Endometrium (tissue), 2 donors: ENCODE measurements at regions not wholly inside any gene's neighbourhood (a gene's known extent, or its start where the extent isn't known, plus 50 kb on each side); places are given as distances from the start of the nearest gene placed in this dataset.

Experiments
- FAIRE-seq: peaks from 2 replicates; lab custom pipeline; 2012; peaks lifted over from hg19 to GRCh38; lab: Jason Lieb, UNC
- donor health status: control.
- donor health status: control.

DNA sequence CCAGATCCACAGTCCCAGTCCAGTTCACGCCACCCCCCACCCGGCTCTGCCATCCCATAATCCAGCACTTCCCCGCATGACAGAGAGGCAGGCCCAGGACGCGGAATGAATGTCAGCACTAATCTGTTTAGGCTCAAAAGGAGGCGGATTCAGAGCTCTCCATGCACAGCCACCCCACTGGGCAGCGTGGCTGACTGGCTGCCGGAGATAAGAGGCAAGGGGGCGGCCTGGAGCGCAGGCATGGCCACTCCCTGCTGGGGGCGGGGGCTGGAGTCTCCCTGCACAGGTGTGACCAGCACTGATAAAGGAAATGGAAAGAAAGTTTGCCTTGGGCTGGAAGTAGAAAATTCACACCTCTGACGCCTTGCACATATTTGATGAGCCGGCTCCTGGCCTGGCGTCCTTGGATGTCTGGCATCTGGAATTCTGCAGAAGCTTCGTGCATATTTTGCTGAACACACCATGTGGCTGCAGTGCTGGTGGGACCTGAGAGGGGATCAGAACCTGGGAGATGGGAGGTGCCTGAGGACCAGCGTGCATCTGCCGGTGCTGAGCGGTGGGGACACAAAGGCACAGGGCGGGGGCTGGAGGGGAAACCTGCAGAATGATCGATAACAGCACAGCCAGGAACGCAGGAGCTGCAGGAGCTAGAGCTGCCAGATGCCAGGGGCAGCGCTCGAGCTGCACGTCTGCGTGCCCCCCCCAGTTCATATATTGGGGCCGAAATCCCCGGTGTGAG, 344.4 kb downstream of the CTTN start:
- FAIRE-seq: no peak

- no peak for FAIRE-seq
Measured at GRCh38 chr11:70743329-70743728, 345.0 kb downstream of the CTTN start.

GRCh38 chr11:70743941-70744351, 345.6 kb downstream of the CTTN start:
- no peak for FAIRE-seq

DNA sequence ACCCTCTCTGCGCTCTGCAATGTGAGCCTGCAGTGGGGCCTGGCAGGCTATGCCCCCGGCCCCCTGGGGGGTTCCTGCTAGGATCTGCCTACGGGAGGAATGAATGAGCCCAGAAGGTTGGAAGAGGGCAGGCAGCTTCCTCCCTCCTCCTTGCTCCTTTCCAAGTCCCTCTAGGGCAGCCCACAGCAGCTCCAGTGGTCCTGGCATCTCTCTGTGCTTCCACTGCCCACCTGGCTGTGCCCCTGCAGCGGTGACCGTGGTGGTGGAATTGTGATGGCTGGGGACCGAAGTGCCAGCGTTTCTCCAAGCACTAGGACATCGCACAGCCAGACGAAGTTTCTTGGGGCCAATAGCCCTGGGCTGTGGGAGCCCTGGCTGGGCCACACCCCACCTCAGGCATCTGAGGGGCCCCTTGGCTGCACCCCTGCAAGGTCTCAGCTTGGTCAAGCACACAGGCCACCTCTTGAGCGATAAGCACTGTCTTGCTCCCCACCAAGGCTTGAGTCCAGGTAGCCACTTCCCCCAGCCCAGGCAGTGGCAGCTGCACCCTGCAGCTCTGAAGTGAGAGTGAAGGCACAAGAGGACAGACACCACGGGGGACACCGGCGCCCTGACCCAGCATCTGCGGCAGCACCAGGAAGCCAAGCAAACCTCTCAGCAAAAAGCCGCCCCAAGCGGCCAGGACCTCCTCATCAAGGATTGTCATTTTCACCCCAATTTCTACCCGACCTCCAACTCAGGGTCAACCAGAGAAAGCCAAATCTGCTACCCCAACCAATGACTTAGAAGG, 346.3 kb downstream of the CTTN start:
- FAIRE-seq: no peak

GRCh38 chr11:70745451-70745850, 347.1 kb downstream of the CTTN start:
- no peak for FAIRE-seq

GRCh38 chr11:70745941-70746340, 347.6 kb downstream of the CTTN start:
- FAIRE-seq: no peak

DNA sequence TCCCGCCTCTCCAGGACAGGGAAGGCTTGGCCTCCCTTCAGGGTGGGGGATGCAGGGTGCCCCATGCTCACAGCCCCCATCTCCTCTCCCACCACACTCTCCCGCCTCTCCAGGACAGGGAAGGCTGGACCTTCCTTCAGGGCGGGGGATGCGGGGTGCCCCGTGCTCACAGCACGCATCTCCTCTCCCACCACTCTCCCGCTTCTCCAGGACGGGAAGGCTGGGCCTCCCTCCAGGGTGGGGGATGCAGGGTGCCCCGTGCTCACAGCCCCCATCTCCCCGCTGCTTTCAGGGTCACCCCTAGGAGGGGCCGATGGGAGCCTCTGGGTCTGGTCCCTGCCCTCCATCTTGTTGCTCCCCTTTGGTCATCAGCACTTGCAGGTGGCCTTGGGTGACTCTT, 348.0 kb downstream of the CTTN start:
- FAIRE-seq: no peak

DNA sequence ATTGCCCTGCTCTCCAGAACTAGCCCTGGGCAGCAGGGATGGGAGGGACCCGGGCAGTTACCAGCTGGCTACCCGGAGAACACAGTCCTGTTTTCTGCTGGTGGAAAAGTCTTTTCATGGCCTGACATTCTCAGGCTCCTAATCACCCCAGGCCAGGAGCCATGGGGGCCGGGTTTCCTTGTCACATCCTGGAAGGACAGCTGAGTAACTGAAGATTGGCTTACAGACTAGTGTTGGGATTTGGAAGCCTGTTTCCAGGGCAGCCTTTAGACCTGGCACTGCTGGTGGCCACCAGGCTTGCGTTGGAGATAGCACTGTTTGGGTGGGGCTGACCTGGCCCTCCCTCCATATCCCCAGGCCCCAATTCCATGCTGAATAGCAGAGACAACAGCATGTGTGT, 349.0 kb downstream of the CTTN start:
- FAIRE-seq: no peak

DNA sequence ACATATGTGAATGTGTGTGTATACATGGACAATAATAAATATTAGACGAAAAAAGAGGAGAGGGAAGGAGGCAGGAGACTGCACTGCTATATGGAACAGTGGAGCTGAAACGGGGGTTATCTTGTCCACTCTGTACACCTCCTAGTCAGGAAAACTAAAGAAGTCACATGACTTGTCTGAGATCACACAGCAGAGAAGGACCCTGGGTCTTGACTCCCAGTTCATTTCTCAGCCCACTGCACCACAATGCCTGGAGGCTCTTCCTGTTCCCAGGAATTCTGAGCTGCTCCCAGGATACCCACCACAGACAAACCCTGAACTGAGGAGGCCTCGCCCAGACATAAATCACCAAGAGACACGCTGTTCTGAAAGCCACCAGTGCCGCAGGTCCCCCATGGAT, 349.6 kb downstream of the CTTN start:
- FAIRE-seq: no peak

- FAIRE-seq: no peak
Measured at GRCh38 chr11:70751142-70751734, 352.9 kb downstream of the CTTN start.

DNA sequence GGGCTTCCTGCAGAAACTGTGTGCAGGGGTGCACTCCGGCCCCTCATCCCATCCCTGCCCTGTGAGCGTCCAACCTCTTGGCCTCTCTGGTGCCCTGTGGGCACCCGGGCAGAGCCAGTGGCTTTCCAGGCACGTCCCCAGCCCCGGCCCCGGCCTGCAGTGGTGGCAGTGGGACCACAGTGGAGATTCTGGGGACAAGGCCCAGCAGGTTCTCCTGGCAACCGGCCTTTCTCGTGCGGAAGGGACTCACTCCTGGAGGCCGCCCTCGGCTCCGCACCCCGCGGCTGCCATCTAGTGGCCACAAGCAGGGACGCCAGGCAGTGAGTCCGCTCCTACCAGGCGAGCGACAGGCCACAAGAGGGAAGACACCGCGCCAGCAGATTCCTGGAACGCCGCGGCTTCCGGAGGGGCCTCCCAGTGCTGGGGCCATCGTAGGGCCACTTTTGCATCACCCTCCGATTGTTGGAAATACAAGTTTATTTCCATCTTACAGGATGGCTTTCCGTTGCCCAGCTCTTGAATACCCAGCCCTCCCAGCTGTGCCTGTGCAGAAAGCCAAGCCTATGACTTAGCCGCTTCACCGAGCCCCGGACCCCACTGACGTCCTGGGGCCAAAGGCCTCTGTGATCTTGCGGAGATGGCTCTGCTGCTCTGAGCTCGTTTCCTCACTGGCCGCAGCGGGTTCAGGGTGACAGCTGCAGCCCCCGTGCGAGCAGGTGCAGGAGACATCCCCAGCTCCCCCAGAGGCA, 357.3 kb downstream of the CTTN start:
- FAIRE-seq: no peak

DNA sequence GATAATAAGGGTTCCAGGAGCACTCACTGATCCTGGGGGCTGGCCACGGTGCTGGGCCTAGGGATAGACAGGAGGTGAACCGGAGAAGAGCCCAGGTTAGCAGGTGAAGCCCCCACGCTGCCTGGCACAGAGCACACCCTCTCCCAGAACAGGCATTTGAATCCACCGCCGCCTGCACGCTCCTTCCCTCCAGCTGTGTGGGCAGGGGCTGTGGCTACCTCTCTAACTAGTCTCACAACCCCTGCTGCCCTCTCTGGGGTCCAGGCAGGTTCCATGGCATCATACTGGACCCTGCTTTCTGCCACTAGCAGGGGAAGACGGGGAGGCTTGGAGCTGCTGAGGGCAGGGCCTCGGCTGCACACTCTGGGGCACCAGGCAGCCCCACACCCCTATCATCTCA, 358.0 kb downstream of the CTTN start:
- no peak for FAIRE-seq

DNA sequence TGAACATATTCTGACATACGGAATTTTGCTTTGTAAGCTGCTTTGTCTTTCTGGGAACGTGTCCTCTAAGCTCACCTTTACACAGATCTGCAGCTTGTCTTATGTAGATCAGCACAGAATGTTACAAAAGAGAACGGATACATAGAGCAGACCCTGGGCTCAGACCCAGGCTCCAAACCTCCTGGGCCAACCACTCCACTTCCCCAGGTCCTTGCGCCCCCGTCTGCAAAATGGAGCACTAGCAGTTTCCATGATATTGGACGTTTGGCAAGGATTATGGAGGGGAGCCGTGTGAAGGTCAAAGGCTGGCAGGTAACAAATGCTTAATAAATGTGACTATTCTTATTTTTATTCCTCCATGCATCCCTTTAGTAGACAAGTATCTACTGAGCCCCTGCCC, 358.4 kb downstream of the CTTN start:
- FAIRE-seq: no peak

- no peak for FAIRE-seq
Measured at GRCh38 chr11:70757241-70757640, 358.9 kb downstream of the CTTN start.

GRCh38 chr11:70758206-70758605, 359.9 kb downstream of the CTTN start:
- no peak for FAIRE-seq

DNA sequence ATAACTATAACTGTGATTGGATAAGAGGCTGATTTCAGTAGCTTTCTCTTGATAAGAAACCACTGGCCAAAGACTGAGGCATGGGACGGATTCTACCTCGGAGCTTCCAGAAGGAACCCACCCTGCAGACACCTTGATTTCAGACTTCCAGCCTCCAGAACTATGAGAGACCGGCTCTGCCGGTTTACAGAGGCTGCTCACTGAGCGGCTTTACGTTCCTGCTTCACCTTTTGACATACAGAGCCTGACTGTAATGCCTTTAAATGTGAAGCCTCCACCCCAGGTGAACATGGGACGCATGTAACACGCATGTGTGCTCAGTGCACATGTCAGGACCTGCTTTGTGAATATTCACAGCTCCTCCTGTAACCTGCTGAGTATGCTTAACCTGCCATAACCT, 361.5 kb downstream of the CTTN start:
- FAIRE-seq: no peak

GRCh38 chr11:70760416-70761020, 362.2 kb downstream of the CTTN start:
- no peak for FAIRE-seq

- no peak for FAIRE-seq
Measured at GRCh38 chr11:70761094-70761907, 363.0 kb downstream of the CTTN start.

GRCh38 chr11:70761908-70762337, 363.6 kb downstream of the CTTN start:
- no peak for FAIRE-seq

- no peak for FAIRE-seq
Measured at GRCh38 chr11:70762810-70763209, 364.5 kb downstream of the CTTN start.

GRCh38 chr11:70763606-70764005, 365.3 kb downstream of the CTTN start:
- FAIRE-seq: no peak
